A549 (cell line): ENCODE measurements at regions not wholly inside any gene's neighbourhood (a gene's known extent, or its start where the extent isn't known, plus 50 kb on each side); places are given as distances from the start of the nearest gene placed in this dataset.

Experiments used
- CTCF ChIP-seq: fragments of >200 bp; sonication (Bioruptor Twin); formaldehyde crosslinking; IDR thresholded peaks from 3 replicates; pipeline ENCODE4 v1.5.1; 2016
- JUN ChIP-seq, 2 experiments: fragments of >200 bp; sonication (Bioruptor Twin); formaldehyde crosslinking; IDR thresholded peaks; 2 replicates in 1 of 2; 3 replicates in 1 of 2; pipeline ENCODE4 v1.6.1; 2016 to 2017
- KDM1A ChIP-seq: fragments of 200-600 bp; sonication (generic); IDR thresholded peaks from 2 replicates; pipeline ENCODE4 v1.6.1; 2016; ENCODE audit warnings: low read depth, mild to moderate bottlenecking
- POLR2A ChIP-seq: IDR thresholded peaks from 2 replicates; pipeline ENCODE4 v1.6.1; 2012; ENCODE audit warnings: mild to moderate bottlenecking, low read length
- RNF2 ChIP-seq: fragments of 200-600 bp; sonication (generic); IDR thresholded peaks from 2 replicates; pipeline ENCODE4 v1.6.1; 2016; ENCODE audit warnings: low read depth, mild to moderate bottlenecking, antibody characterized with exemption, moderate library complexity, borderline replicate concordance

GRCh38 chr4:165803005-165803404 lies 70.0 kb upstream of the TLL1 start:
- no peak for TF ChIP-seq JUN (IDR thresholded peaks at IDR 0.05)
- TF ChIP-seq RNF2: no peak
- TF ChIP-seq CTCF: no peak
- no peak for TF ChIP-seq KDM1A
- no peak for TF ChIP-seq POLR2A
